ENCODE measurements at regions not wholly inside any gene's neighbourhood (a gene's known extent, or its start where the extent isn't known, plus 50 kb on each side); places are given as distances from the start of the nearest gene placed in this dataset.
"Not testable (repeated sequence)": the region's sequence is repeated elsewhere in the genome, so short reads cannot be mapped to it uniquely, and the experiment has no call there.

GRCh38 chr2:19100570-19100969 lies 257.9 kb downstream of the OSR1 start:
- TF ChIP-seq, protein P1, sequence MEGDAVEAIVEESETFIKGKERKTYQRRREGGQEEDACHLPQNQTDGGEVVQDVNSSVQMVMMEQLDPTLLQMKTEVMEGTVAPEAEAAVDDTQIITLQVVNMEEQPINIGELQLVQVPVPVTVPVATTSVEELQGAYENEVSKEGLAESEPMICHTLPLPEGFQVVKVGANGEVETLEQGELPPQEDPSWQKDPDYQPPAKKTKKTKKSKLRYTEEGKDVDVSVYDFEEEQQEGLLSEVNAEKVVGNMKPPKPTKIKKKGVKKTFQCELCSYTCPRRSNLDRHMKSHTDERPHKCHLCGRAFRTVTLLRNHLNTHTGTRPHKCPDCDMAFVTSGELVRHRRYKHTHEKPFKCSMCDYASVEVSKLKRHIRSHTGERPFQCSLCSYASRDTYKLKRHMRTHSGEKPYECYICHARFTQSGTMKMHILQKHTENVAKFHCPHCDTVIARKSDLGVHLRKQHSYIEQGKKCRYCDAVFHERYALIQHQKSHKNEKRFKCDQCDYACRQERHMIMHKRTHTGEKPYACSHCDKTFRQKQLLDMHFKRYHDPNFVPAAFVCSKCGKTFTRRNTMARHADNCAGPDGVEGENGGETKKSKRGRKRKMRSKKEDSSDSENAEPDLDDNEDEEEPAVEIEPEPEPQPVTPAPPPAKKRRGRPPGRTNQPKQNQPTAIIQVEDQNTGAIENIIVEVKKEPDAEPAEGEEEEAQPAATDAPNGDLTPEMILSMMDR (IDR thresholded peaks at IDR 0.05; ENCODE audit: unreplicated experiment): no peak
- H3K4me3 Mint-ChIP-seq (ENCODE audit: low read depth, unreplicated experiment): no peak overlapping the region
- H3K27ac Mint-ChIP-seq (ENCODE audit: unreplicated experiment): no peak overlapping the region
- no TSS peak for BruUV-seq (replicated peaks)
- H3K27me3 Mint-ChIP-seq (ENCODE audit: unreplicated experiment): no peaks in the 10 kb centered on the region
- H3K9me3 Mint-ChIP-seq (ENCODE audit: low read depth, unreplicated experiment): no peaks in the 10 kb centered on the region
- CTCF ChIA-PET: interaction anchor here (0.9 kb wide), 1 partner anchor 30 kb away, joined by 3 read pairs; no protein-coding TSS in a partner anchor
- no peak for DNase-seq
- peaks cover 5% of the 10 kb centered on the region for H3K36me3 Mint-ChIP-seq (ENCODE audit: insufficient read depth, unreplicated experiment)
- peaks cover 13% of the 10 kb centered on the region for H3K4me1 Mint-ChIP-seq (ENCODE audit: low read depth, unreplicated experiment)
- intact Hi-C loops (cut with micrococcal nuclease; ENCODE audit: unreplicated experiment): no loop called here

DNA sequence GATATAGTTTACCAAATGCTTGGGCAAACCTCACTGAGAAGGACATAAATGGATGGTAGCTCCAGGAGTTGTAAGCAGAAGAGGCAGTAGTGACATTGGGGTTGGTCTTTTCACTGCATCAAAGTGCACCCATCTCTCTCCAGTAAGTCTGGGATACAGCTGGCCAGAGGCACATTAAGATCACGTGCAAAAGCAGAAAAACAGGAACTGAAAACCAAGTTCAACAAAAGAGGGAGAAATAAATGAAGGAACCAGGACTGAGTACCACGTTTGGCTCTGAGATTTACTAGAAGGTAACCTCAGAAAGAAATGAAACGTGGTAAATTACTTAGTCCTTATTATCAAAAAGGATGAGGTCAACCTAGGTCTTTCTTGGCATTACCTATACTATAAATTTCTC lies 259.2 kb downstream of the OSR1 start:
- intact Hi-C loops (cut with micrococcal nuclease; ENCODE audit: unreplicated experiment): no loop called here
- DNase-seq: no peak
- Mint-ChIP-seq H3K36me3 (ENCODE audit: insufficient read depth, unreplicated experiment) (no peaks in the 10 kb centered on the region), H3K27me3 (ENCODE audit: unreplicated experiment) (no peaks in the 10 kb centered on the region), H3K9me3 (ENCODE audit: low read depth, unreplicated experiment) (no peaks in the 10 kb centered on the region), H3K4me1 (ENCODE audit: low read depth, unreplicated experiment) (peaks cover 3% of the 10 kb centered on the region), H3K4me3 (ENCODE audit: low read depth, unreplicated experiment) (no peak overlapping the region), H3K27ac (ENCODE audit: unreplicated experiment) (no peak overlapping the region)
- TF ChIP-seq, protein P1 (IDR thresholded peaks at IDR 0.05; ENCODE audit: unreplicated experiment): no peak
- BruUV-seq (replicated peaks): no TSS peak
- CTCF ChIA-PET: no interaction called here

GRCh38 chr2:19098467-19099160 lies 259.8 kb downstream of the OSR1 start:
- BruUV-seq (replicated peaks): no TSS peak
- Mint-ChIP-seq H3K27ac (ENCODE audit: unreplicated experiment) (no peak overlapping the region), H3K36me3 (ENCODE audit: insufficient read depth, unreplicated experiment) (no peaks in the 10 kb centered on the region), H3K4me3 (ENCODE audit: low read depth, unreplicated experiment) (no peak overlapping the region), H3K9me3 (ENCODE audit: low read depth, unreplicated experiment) (no peaks in the 10 kb centered on the region), H3K4me1 (ENCODE audit: low read depth, unreplicated experiment) (no peaks in the 10 kb centered on the region), H3K27me3 (ENCODE audit: unreplicated experiment) (no peaks in the 10 kb centered on the region)
- CTCF ChIA-PET: no interaction called here
- DNase-seq: no peak
- TF ChIP-seq, protein P1 (IDR thresholded peaks at IDR 0.05; ENCODE audit: unreplicated experiment): no peak
- intact Hi-C loops (cut with micrococcal nuclease; ENCODE audit: unreplicated experiment): no loop called here

DNA sequence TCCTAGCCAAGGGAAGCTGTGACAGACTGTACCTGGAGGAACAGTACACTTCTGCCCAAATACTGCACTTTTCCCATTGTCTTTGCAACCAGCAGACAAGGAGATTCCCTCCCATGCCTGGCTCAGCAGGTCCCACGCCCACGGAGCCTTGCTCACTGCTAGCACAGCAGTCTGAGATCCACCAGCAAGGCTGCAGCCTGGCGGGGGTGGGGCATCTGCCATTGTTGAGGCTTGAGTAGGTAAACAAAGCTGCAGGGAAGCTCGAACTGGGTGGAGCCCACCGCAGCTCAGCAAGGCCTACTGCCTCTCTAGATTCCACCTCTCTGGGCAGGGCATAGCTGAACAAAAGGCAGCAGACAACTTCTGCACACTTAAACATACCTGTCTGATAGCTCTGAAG lies 268.9 kb downstream of the OSR1 start:
- BruUV-seq (replicated peaks); CTCF ChIA-PET; intact Hi-C loops (cut with micrococcal nuclease; ENCODE audit: unreplicated experiment); H3K4me3 Mint-ChIP-seq (ENCODE audit: low read depth, unreplicated experiment); H3K36me3 Mint-ChIP-seq (ENCODE audit: insufficient read depth, unreplicated experiment); H3K4me1 Mint-ChIP-seq (ENCODE audit: low read depth, unreplicated experiment); H3K27me3 Mint-ChIP-seq (ENCODE audit: unreplicated experiment); H3K9me3 Mint-ChIP-seq (ENCODE audit: low read depth, unreplicated experiment); H3K27ac Mint-ChIP-seq (ENCODE audit: unreplicated experiment): not testable (repeated sequence)
- peak; percentile 8 for DNase-seq

DNA sequence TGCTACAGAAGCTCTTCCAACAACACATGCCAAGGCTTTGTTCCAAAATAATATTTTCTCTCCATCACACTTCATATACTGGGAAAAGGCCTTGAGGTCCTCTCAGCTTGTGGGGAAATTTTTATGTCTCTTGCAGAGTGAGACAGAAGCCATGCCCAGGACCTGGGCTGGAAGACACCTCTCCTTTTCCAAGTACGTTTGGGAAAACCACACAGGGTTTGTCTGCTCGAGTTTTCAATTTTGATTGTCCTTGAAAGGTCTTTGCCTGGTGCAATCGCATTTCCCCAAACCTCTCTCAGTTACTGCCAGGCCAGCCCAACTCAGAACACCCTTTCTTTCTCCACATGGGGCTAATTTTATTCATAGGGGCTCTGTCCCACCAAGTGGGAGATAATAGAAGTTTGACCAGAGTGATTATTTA lies 272.2 kb downstream of the OSR1 start:
- TF ChIP-seq, protein P1 (IDR thresholded peaks at IDR 0.05; ENCODE audit: unreplicated experiment): no peak
- BruUV-seq (replicated peaks): no TSS peak
- no peak for DNase-seq
- Mint-ChIP-seq H3K27me3 (ENCODE audit: unreplicated experiment) (no peaks in the 10 kb centered on the region), H3K36me3 (ENCODE audit: insufficient read depth, unreplicated experiment) (no peaks in the 10 kb centered on the region), H3K27ac (ENCODE audit: unreplicated experiment) (no peak overlapping the region), H3K4me3 (ENCODE audit: low read depth, unreplicated experiment) (no peak overlapping the region), H3K9me3 (ENCODE audit: low read depth, unreplicated experiment) (no peaks in the 10 kb centered on the region), H3K4me1 (ENCODE audit: low read depth, unreplicated experiment) (no peaks in the 10 kb centered on the region)
- CTCF ChIA-PET: no interaction called here
- intact Hi-C loops (cut with micrococcal nuclease; ENCODE audit: unreplicated experiment): no loop called here

Data from Calu3 (cell line).